Effector memory CD8-positive, alpha-beta T cell (primary cell): ENCODE measurements at regions not wholly inside any gene's neighbourhood (a gene's known extent, or its start where the extent isn't known, plus 50 kb on each side); places are given as distances from the start of the nearest gene placed in this dataset.

ENCODE experiments used
- ATAC-seq: fragments of 150-1000 bp; cut with Tn5 transposase; replicated peaks from 2 replicates; pipeline ENCODE4 v1.10.0; 2021; ENCODE audit warnings: mild to moderate bottlenecking, moderate library complexity
- DNase-seq, 3 experiments: peaks; one replicate each; pipeline ENCODE4 v3.0.0; 2021
- H3K27ac Mint-ChIP-seq, 2 donors: one replicate each; pipeline ENCODE4 v1.8.0; 2022; ENCODE audit warnings: mild to moderate bottlenecking in 2 of 2, mixed read lengths in 2 of 2, moderate library complexity in 2 of 2
- H3K27me3 Mint-ChIP-seq, 2 donors: one replicate each; pipeline ENCODE4 v1.8.0; 2022; ENCODE audit warnings: mixed read lengths in 2 of 2
- H3K36me3 Mint-ChIP-seq: one replicate; pipeline ENCODE4 v1.8.0; 2022; ENCODE audit warnings: mild to moderate bottlenecking, moderate library complexity, mixed read lengths; ENCODE audit not compliant: insufficient read depth
- H3K4me1 Mint-ChIP-seq, 2 donors: one replicate each; pipeline ENCODE4 v1.8.0; 2022; ENCODE audit warnings: low read depth in 2 of 2, mixed read lengths in 2 of 2
- H3K4me3 Mint-ChIP-seq, 2 donors: one replicate each; pipeline ENCODE4 v1.8.0; 2022; ENCODE audit warnings: mild to moderate bottlenecking in 2 of 2, mixed read lengths in 2 of 2, moderate library complexity in 2 of 2
- H3K9me3 Mint-ChIP-seq, 2 donors: one replicate each; pipeline ENCODE4 v1.8.0; 2022; ENCODE audit warnings: mixed read lengths in 2 of 2

DNA sequence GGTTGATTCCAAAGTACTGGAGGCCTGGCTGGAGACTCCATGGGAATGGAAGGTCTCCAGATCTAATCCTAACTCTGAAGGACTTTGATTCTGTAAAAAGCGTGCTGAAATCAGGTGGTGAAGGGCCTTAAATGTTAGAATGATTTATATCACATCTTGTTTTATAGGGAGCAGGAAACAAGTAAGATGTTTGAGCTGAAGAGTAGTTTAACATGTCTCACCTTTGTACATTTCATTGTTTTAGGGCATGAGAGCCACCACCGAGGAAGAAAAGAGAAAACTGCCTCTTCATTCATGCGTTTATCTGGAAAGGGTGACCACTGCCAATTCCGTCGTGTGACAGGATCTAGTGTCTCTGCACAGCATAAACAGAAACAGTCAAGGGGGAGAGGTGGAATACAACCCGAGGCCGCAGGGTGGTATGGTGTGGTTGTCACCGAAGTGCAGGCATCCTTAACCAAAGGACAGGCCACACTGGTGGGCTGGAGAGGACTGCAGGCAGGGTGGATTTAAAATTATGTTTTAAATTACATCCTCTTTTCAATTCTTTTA lies 445.3 kb downstream of the SLC4A3 start:
- no peak overlapping the region for H3K27ac Mint-ChIP-seq
- H3K4me3 Mint-ChIP-seq = no peak overlapping the region
- no peaks in the 10 kb centered on the region for H3K4me1 Mint-ChIP-seq
- no peaks in the 10 kb centered on the region for H3K36me3 Mint-ChIP-seq
- ATAC-seq (no peak), DNase-seq (no peak)
- no peaks in the 10 kb centered on the region for H3K27me3 Mint-ChIP-seq
- peaks cover 0 to 4% of the 10 kb centered on the region in 2 donors for H3K9me3 Mint-ChIP-seq

DNA sequence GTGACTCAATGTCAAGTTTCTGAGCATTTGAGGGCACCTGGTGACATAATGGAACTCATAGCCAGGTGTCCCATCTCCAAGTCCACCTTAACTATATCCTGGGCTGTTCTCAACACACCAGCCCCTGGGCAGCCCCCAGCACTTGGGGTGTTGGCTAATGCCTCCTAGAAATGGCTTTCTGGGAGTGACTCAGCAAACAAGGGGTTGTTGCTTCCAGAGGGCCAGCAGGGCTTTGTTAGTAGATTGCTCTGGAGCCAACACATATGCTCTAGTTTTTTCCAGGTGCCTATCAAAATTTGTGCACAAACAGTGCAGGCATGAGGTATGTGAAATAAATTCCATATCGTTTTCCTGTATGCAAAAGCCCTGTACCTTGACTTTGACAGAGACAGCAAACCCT lies 448.4 kb downstream of the SLC4A3 start:
- ATAC-seq (no peak), DNase-seq (no peak)
- no peak overlapping the region for H3K4me3 Mint-ChIP-seq
- H3K27me3 Mint-ChIP-seq = no peaks in the 10 kb centered on the region
- no peaks in the 10 kb centered on the region for H3K4me1 Mint-ChIP-seq
- H3K36me3 Mint-ChIP-seq = no peaks in the 10 kb centered on the region
- H3K27ac Mint-ChIP-seq = no peak overlapping the region
- peaks cover 0 to 2% of the 10 kb centered on the region in 2 donors for H3K9me3 Mint-ChIP-seq

DNA sequence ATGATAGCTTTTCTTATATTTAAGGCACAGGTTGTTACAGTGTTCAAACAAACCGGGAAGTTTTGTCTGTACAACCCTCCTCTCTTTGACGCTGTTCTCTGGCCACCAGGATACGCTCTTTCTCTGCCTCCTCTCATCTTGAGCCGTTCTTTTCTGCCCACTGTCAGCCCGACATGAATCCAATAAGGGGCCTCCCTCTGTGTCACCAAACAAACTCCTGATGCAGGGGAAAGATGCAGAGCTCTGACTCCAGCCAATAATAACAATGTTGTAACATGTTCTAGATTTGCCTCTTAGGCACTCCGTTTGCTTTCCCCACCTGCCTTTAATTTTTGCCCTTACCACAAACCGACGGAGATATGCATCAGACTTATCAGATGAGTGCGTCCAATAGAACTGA lies 449.3 kb downstream of the SLC4A3 start:
- Mint-ChIP-seq H3K27ac (no peak overlapping the region), H3K27me3 (no peaks in the 10 kb centered on the region), H3K4me3 (no peak overlapping the region), H3K4me1 (no peaks in the 10 kb centered on the region), H3K9me3 (peaks cover 0 to 2% of the 10 kb centered on the region in 2 donors), H3K36me3 (no peaks in the 10 kb centered on the region)
- no peak for DNase-seq
- ATAC-seq = no peak

DNA sequence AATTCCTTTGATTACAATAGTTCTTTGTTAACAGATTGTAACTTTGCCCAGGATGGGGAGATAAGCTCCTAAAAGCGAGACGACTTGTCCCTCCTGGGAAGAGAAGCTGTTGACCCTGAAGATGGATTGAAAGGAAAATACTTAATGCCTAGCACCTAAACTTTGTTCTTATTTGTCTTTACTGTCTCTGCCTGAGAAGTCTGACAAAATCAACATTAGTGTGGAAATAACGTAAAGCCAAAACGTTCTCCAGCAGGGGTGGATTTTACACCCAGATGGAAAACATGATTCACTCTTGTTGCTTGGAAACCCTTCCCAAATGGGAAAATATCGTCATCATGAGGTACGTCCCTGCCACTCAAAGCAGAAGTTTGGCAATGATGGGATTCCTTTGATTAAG lies 450.1 kb downstream of the SLC4A3 start:
- no peak for DNase-seq
- no peaks in the 10 kb centered on the region for H3K4me1 Mint-ChIP-seq
- no peaks in the 10 kb centered on the region for H3K9me3 Mint-ChIP-seq
- no peak for ATAC-seq
- no peak overlapping the region for H3K4me3 Mint-ChIP-seq
- no peaks in the 10 kb centered on the region for H3K36me3 Mint-ChIP-seq
- no peaks in the 10 kb centered on the region for H3K27me3 Mint-ChIP-seq
- H3K27ac Mint-ChIP-seq = no peak overlapping the region

DNA sequence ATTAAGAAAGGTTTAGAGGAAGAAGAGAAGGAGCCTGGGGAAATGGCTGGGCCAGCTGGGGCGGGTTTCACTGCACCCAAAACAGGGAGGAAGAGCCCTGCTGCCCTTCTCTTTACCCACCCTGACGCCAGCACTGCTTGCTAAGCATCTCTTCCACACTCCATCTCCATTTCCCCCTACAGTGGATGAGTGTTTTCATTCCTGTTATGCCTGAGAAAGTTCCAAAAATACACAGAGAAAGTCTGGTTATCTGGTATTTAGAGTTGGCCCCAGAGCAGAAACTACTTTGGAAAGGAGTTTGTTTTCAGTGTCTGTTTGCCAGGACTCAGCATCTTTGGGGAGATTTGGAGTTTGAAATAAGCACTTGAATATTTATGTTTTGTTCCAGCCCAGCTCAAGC lies 451.0 kb downstream of the SLC4A3 start:
- H3K9me3 Mint-ChIP-seq = no peaks in the 10 kb centered on the region
- H3K27ac Mint-ChIP-seq = no peak overlapping the region
- H3K36me3 Mint-ChIP-seq = no peaks in the 10 kb centered on the region
- ATAC-seq = no peak
- no peaks in the 10 kb centered on the region for H3K27me3 Mint-ChIP-seq
- DNase-seq = no peak
- no peak overlapping the region for H3K4me3 Mint-ChIP-seq
- no peaks in the 10 kb centered on the region for H3K4me1 Mint-ChIP-seq

DNA sequence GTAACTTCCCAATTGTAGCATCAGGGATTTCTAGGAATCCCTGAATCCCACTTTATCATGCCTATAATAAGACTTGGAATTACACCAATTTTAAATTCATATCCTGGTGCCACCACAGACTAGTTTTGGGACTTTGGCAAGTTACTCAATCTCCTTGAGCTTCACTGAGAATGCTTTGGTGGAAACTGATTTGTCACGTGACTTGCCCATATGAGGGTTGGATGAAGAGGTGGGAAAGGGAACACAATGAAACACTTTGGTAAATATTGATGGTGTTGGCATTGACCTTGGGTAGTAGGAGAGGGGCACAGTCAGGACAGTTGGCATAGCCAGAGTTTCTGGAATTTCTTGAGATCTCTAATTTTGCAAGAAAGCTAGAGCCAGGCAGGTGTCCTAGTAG lies 452.2 kb downstream of the SLC4A3 start:
- no peak for ATAC-seq
- no peaks in the 10 kb centered on the region for H3K4me1 Mint-ChIP-seq

DNA sequence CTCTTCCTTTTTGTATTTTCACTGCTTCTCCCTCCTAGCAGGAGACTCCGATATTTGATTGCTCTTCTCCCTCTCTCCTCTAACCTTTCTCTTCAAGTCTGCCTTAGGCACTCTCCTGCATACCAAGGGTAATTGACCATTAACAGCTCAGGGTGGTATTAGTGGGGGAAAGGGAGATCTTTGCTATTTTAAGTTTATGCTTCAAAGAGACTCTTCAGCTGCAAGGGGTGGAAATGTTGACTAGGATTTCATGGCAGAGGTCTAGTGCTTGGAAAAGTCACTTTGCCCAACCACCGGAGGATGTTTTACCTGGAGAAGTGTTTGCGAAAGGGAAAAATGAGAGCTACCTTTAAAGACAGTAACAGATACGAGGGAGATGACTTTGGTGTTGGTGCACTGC lies 453.7 kb downstream of the SLC4A3 start:
- H3K4me3 Mint-ChIP-seq = no peak overlapping the region
- H3K36me3 Mint-ChIP-seq = no peaks in the 10 kb centered on the region
- ATAC-seq = no peak

More for the DNA sequence above, 452.2 kb downstream of the SLC4A3 start:
- Mint-ChIP-seq H3K27me3 (no peaks in the 10 kb centered on the region), H3K4me3 (no peak overlapping the region), H3K27ac (no peak overlapping the region), H3K9me3 (no peaks in the 10 kb centered on the region), H3K36me3 (no peaks in the 10 kb centered on the region)
- DNase-seq = no peak

DNA sequence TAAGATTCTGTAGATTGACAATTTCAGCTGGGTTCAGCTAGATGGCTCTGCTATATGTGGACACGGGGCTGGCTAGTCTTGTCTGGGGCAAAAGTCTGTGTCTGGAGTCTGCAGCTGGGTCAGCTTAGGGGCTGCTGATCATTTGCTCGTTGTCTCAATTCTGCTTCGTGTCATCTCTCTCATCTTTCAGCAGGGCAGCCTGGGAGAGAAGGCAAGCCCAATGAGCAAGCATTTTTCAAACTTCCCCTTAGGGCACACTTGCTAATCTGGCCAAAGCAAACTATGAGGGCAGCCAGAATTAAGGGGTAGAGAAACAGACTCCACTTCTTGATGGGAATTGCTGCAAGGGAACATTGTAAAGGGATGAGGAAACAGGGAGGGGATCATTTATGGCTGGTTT lies 462.6 kb downstream of the SLC4A3 start:
- no peak for DNase-seq

More for the DNA sequence above, 453.7 kb downstream of the SLC4A3 start:
- Mint-ChIP-seq H3K4me1 (no peaks in the 10 kb centered on the region), H3K9me3 (no peaks in the 10 kb centered on the region), H3K27me3 (no peaks in the 10 kb centered on the region), H3K27ac (no peak overlapping the region)
- no peak for DNase-seq

DNA sequence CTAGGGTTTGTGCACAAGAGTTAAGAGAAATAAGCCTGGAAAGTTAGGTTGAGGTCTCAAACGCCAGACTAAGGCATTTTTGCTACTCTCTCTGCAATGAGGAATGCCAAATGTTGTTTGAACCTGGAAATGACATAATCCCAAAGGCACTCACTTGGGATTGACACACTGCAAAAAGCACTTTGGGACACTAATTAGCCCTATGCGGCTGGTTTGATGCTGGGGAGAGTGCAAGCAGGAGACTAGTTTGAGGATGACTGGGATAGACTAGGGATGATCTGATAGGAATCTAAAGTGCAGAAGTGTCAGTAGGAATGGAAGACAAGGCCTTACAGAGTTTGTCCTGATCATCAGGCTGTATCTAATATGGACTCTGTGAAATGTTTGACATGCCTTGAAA lies 469.0 kb downstream of the SLC4A3 start:
- Mint-ChIP-seq H3K27me3 (peaks cover 0 to 5% of the 10 kb centered on the region in 2 donors), H3K4me3 (no peak overlapping the region), H3K9me3 (peaks cover 8 to 9% of the 10 kb centered on the region in 2 donors), H3K27ac (no peak overlapping the region), H3K36me3 (no peaks in the 10 kb centered on the region), H3K4me1 (no peaks in the 10 kb centered on the region)
- DNase-seq (no peak), ATAC-seq (no peak)

More for the DNA sequence above, 462.6 kb downstream of the SLC4A3 start:
- H3K9me3 Mint-ChIP-seq = no peaks in the 10 kb centered on the region
- H3K36me3 Mint-ChIP-seq = peaks cover 3% of the 10 kb centered on the region
- H3K4me1 Mint-ChIP-seq = no peaks in the 10 kb centered on the region
- no peak overlapping the region for H3K4me3 Mint-ChIP-seq
- H3K27me3 Mint-ChIP-seq = no peaks in the 10 kb centered on the region
- no peak for ATAC-seq
- H3K27ac Mint-ChIP-seq = no peak overlapping the region

DNA sequence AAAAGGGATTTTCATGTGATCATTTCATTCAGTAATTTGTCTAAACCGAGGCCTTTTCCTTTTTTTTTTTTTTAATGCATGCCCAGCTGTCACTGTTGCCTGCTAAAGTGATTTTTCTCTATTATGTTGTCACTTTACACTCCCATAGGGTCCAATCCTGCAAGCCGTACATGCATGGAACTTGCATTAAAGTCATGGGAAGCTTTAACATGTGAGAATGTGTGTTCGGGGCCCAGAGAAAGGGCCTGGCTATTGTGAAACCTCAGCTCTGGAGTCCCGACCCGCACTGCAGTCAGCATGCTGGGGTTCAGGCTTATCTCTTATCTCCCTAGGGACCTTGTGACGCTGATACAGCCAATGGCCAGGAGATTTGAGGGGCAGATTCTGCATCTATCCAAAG lies 474.6 kb downstream of the SLC4A3 start:
- no peaks in the 10 kb centered on the region for H3K4me1 Mint-ChIP-seq
- H3K27ac Mint-ChIP-seq = no peak overlapping the region
- H3K9me3 Mint-ChIP-seq = peaks cover 0 to 5% of the 10 kb centered on the region in 2 donors
- H3K36me3 Mint-ChIP-seq = no peaks in the 10 kb centered on the region
- DNase-seq (no peak), ATAC-seq (no peak)
- H3K4me3 Mint-ChIP-seq = no peak overlapping the region
- H3K27me3 Mint-ChIP-seq = peaks cover 0 to 5% of the 10 kb centered on the region in 2 donors

DNA sequence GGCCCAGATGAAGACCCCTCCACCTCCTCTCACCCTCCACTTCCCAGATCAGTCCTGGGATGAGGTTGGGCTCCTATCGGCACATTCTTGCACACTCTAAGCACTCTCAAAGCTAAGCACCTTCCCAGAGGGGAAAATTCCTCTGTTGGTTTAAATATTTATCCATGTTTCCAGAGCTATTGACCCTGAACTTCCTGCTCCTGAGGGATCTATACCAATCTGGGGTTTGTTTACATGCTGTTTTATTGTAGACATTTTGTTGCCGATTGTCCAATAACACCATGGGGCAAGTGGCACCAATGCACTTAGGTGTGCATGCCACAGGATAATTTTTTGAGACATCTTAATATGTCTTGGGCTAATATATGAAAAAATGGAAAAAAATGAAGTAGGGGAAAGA lies 476.2 kb downstream of the SLC4A3 start:
- H3K27me3 Mint-ChIP-seq = peaks cover 0 to 5% of the 10 kb centered on the region in 2 donors
- ATAC-seq = no peak
- H3K9me3 Mint-ChIP-seq = peaks cover 0 to 1% of the 10 kb centered on the region in 2 donors
- H3K36me3 Mint-ChIP-seq = no peaks in the 10 kb centered on the region
- no peaks in the 10 kb centered on the region for H3K4me1 Mint-ChIP-seq
- H3K27ac Mint-ChIP-seq = no peak overlapping the region
- no peak for DNase-seq
- H3K4me3 Mint-ChIP-seq = no peak overlapping the region

DNA sequence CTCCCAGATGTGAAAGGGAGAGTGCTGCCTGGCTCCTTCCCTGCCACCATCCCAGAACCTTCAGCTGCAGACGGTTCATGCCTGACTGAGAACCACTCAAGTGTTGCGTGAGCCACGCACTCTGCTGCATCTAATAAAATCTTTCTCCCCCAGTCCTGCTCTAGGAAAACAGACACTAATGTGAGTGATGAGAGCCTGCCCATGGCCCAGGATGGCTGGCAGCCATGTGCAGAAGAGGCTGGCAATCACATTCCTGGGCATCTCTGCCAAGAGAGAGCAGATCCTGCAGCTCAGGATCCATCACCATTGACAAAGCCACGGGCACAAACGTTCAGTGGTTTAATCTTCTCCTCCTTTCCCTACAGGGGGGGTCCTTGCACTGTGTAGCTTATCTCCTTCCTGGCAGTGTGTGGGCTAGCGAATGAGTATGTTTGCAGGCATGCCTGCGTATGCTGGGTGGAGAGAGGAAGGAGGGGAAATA lies 477.5 kb downstream of the SLC4A3 start:
- H3K36me3 Mint-ChIP-seq = no peaks in the 10 kb centered on the region
- no peak overlapping the region for H3K27ac Mint-ChIP-seq
- peaks cover 0 to 1% of the 10 kb centered on the region in 2 donors for H3K9me3 Mint-ChIP-seq
- H3K27me3 Mint-ChIP-seq = no peaks in the 10 kb centered on the region
- H3K4me1 Mint-ChIP-seq = no peaks in the 10 kb centered on the region
- no peak overlapping the region for H3K4me3 Mint-ChIP-seq
- ATAC-seq (no peak), DNase-seq (no peak)

DNA sequence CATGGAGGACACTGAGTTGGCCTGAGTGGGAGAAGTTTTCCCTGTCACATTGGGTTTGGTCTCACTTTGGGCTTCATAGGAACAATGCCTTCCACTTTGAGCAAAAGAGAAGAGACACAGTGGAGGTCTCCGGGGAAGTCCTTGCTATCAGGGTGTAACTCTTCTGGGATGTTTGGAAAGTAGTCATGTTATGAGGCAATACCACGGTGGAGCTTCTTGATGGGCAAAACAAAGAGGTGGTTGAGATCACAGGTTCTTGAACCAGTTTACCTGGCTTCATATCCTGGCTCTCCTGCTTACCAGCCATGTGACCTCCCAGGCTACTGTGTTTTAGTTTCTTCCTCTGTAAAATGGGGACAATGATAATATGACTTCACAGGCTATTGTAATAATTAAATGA lies 478.6 kb downstream of the SLC4A3 start:
- Mint-ChIP-seq H3K27ac (no peak overlapping the region), H3K4me3 (no peak overlapping the region), H3K36me3 (no peaks in the 10 kb centered on the region), H3K27me3 (no peaks in the 10 kb centered on the region), H3K4me1 (no peaks in the 10 kb centered on the region), H3K9me3 (no peaks in the 10 kb centered on the region)
- no peak for DNase-seq
- no peak for ATAC-seq

DNA sequence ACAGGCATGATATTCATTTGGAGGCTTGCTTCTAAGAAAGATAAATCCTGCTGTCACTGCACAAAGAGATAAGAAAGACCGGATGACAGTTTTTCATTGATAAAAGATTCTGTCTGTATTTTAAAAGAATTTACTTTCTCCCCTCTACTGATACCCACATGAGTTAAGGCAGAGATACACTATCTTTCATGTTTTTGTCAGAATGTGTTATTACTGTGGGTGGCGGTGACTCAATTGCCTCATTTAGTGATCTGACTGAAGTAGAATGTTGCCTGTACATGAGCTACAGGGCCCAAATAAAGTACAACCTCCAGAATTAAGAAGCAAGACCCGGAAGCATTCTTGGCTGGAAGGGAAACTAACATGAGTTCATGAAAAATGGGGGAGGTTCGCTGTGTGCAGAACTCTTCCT lies 480.0 kb downstream of the SLC4A3 start:
- no peaks in the 10 kb centered on the region for H3K27me3 Mint-ChIP-seq
- H3K27ac Mint-ChIP-seq = no peak overlapping the region
- no peaks in the 10 kb centered on the region for H3K4me1 Mint-ChIP-seq
- H3K9me3 Mint-ChIP-seq = no peaks in the 10 kb centered on the region
- no peak for ATAC-seq
- no peak overlapping the region for H3K4me3 Mint-ChIP-seq
- H3K36me3 Mint-ChIP-seq = no peaks in the 10 kb centered on the region
- no peak for DNase-seq

DNA sequence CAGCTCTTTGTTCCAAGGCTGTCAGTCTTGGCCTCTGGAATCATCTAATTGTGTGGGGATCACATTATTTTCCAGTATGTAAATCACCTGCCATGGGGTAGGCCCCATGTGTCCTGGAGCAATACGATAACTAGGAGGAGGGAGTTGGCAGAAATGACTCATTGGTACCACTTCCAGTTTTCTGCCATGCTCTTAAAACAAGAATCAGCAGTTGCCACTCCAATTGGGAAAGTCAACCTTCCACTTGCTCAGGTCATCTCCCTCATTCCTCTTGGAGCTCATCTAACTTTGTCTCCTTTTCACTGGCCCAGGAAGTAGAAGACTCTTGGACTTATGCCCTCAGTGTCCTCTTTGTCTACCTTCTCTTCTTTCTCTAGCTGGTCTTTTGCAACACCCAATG lies 487.0 kb downstream of the SLC4A3 start:
- DNase-seq (no peak), ATAC-seq (no peak)
- H3K27ac Mint-ChIP-seq = no peak overlapping the region
- no peaks in the 10 kb centered on the region for H3K36me3 Mint-ChIP-seq
- H3K4me3 Mint-ChIP-seq = no peak overlapping the region
- no peaks in the 10 kb centered on the region for H3K27me3 Mint-ChIP-seq
- H3K9me3 Mint-ChIP-seq = peaks cover 4 to 25% of the 10 kb centered on the region in 2 donors
- H3K4me1 Mint-ChIP-seq = no peaks in the 10 kb centered on the region
